ENCODE measurements at regions not wholly inside any gene's neighbourhood (a gene's known extent, or its start where the extent isn't known, plus 50 kb on each side); places are given as distances from the start of the nearest gene placed in this dataset.

GRCh38 chr11:71124127-71124526 is 128.2 kb downstream of the SHANK2 start:
- no peak for TF ChIP-seq ZNF57 (CRISPR knock-in tag; IDR thresholded peaks at IDR 0.05)
- TF ChIP-seq NR1H2 (CRISPR knock-in tag; IDR thresholded peaks at IDR 0.05), result no peak
